ENCODE measurements at regions not wholly inside any gene's neighbourhood (a gene's known extent, or its start where the extent isn't known, plus 50 kb on each side); places are given as distances from the start of the nearest gene placed in this dataset.

- no peak overlapping the region for H3K27ac Mint-ChIP-seq
- Histone ChIP-seq H3K9me3 (ENCODE audit: control extremely low read depth in 1 of 3, control insufficient read depth in 2 of 3, insufficient read depth in 1 of 3, low read length in 2 of 3) (peaks cover 0 to 8% (median 0%) of the 10 kb centered on the region in 3 donors), H3K27me3 (replicated peaks in 1 of 4; ENCODE audit: control extremely low read depth in 1 of 4, control insufficient read depth in 3 of 4, insufficient read depth in 4 of 4, low read length in 3 of 4) (no peaks in the 10 kb centered on the region), H3K27ac (ENCODE audit: low read length in 2 of 2) (no peak overlapping the region), H4K20me1 (ENCODE audit: control insufficient read depth, insufficient read depth, low read length, poor library complexity, severe bottlenecking) (no peaks in the 10 kb centered on the region), H3K4me1 (ENCODE audit: control insufficient read depth in 2 of 2, insufficient read depth in 2 of 2, low read length in 2 of 2) (no peaks in the 10 kb centered on the region), H3K4me2 (replicated peaks; ENCODE audit: low read depth, low read length, poor library complexity, severe bottlenecking) (no peak overlapping the region), H2AFZ (ENCODE audit: insufficient read depth, low read depth, low read length, poor library complexity, severe bottlenecking) (no peak overlapping the region), H3K9ac (ENCODE audit: low read length) (no peak overlapping the region), H3K4me3 (ENCODE audit: control extremely low read depth in 1 of 5, extremely low read depth in 1 of 5, insufficient read depth in 1 of 5, low read depth in 2 of 5, low read length in 4 of 5) (no peak overlapping the region), H3K79me2 (ENCODE audit: control insufficient read depth, insufficient read depth, low read length) (no peaks in the 10 kb centered on the region), H3K36me3 (replicated peaks in 1 of 2; ENCODE audit: control extremely low read depth in 1 of 2, control insufficient read depth in 1 of 2, extremely low read depth in 1 of 2, insufficient read depth in 2 of 2, low read length in 1 of 2) (no peaks in the 10 kb centered on the region)
- ATAC-seq (ENCODE audit: low read depth) = no peak
- H3K4me3 Mint-ChIP-seq = no peak overlapping the region
- peaks cover 3% of the 10 kb centered on the region for H3K9me3 Mint-ChIP-seq (ENCODE audit: insufficient read depth)
- POLR2A ChIA-PET = no interaction called here
- no peaks in the 10 kb centered on the region for H3K4me1 Mint-ChIP-seq
- no peaks in the 10 kb centered on the region for H3K27me3 Mint-ChIP-seq
- DNase-seq = no peak
- WGBS (ENCODE audit: insufficient coverage) = 81% methylated on average over 5 of the region's 8 CpGs
- TF ChIP-seq EZH2 (IDR thresholded peaks at IDR 0.05; ENCODE audit: borderline replicate concordance, insufficient read depth, low read depth, low read length, poor library complexity, severe bottlenecking) = no peak
- intact Hi-C loops (cut with micrococcal nuclease) = no loop called here
- CTCF ChIA-PET = no interaction called here
Observed at GRCh38 chr15:26355472-26356074, 417.3 kb downstream of the GABRB3 start.

- Histone ChIP-seq H3K9me3 (ENCODE audit: control extremely low read depth in 1 of 3, control insufficient read depth in 2 of 3, insufficient read depth in 1 of 3, low read length in 2 of 3) (peaks cover 0 to 12% (median 0%) of the 10 kb centered on the region in 3 donors), H3K4me3 (ENCODE audit: control extremely low read depth in 1 of 5, extremely low read depth in 1 of 5, insufficient read depth in 1 of 5, low read depth in 2 of 5, low read length in 4 of 5) (no peak overlapping the region), H3K27me3 (replicated peaks in 1 of 4; ENCODE audit: control extremely low read depth in 1 of 4, control insufficient read depth in 3 of 4, insufficient read depth in 4 of 4, low read length in 3 of 4) (no peaks in the 10 kb centered on the region), H3K79me2 (ENCODE audit: control insufficient read depth, insufficient read depth, low read length) (no peaks in the 10 kb centered on the region), H3K4me2 (replicated peaks; ENCODE audit: low read depth, low read length, poor library complexity, severe bottlenecking) (no peak overlapping the region), H2AFZ (ENCODE audit: insufficient read depth, low read depth, low read length, poor library complexity, severe bottlenecking) (no peak overlapping the region), H3K27ac (ENCODE audit: low read length in 2 of 2) (no peak overlapping the region), H4K20me1 (ENCODE audit: control insufficient read depth, insufficient read depth, low read length, poor library complexity, severe bottlenecking) (no peaks in the 10 kb centered on the region), H3K36me3 (replicated peaks in 1 of 2; ENCODE audit: control extremely low read depth in 1 of 2, control insufficient read depth in 1 of 2, extremely low read depth in 1 of 2, insufficient read depth in 2 of 2, low read length in 1 of 2) (no peaks in the 10 kb centered on the region), H3K4me1 (ENCODE audit: control insufficient read depth in 2 of 2, insufficient read depth in 2 of 2, low read length in 2 of 2) (no peaks in the 10 kb centered on the region), H3K9ac (ENCODE audit: low read length) (no peak overlapping the region)
- Mint-ChIP-seq H3K9me3 (ENCODE audit: insufficient read depth) (peaks cover 3% of the 10 kb centered on the region), H3K4me3 (no peak overlapping the region), H3K27ac (no peak overlapping the region), H3K27me3 (no peaks in the 10 kb centered on the region), H3K4me1 (no peaks in the 10 kb centered on the region)
- no peak for TF ChIP-seq EZH2 (IDR thresholded peaks at IDR 0.05; ENCODE audit: borderline replicate concordance, insufficient read depth, low read depth, low read length, poor library complexity, severe bottlenecking)
- no peak for TF ChIP-seq CTCF (IDR thresholded peaks at IDR 0.05)
- WGBS (ENCODE audit: insufficient coverage) = no CpG with 5 or more reads among the region's 4 CpGs
- intact Hi-C loops (cut with micrococcal nuclease) = no loop called here
- DNase-seq = no peak
- ChIA-PET POLR2A (no interaction called here), CTCF (no interaction called here)
- no peak for ATAC-seq (ENCODE audit: low read depth)
Observed at GRCh38 chr15:26352909-26353308, 420.0 kb downstream of the GABRB3 start.
